ENCODE measurements at regions not wholly inside any gene's neighbourhood (a gene's known extent, or its start where the extent isn't known, plus 50 kb on each side); places are given as distances from the start of the nearest gene placed in this dataset.

DNA sequence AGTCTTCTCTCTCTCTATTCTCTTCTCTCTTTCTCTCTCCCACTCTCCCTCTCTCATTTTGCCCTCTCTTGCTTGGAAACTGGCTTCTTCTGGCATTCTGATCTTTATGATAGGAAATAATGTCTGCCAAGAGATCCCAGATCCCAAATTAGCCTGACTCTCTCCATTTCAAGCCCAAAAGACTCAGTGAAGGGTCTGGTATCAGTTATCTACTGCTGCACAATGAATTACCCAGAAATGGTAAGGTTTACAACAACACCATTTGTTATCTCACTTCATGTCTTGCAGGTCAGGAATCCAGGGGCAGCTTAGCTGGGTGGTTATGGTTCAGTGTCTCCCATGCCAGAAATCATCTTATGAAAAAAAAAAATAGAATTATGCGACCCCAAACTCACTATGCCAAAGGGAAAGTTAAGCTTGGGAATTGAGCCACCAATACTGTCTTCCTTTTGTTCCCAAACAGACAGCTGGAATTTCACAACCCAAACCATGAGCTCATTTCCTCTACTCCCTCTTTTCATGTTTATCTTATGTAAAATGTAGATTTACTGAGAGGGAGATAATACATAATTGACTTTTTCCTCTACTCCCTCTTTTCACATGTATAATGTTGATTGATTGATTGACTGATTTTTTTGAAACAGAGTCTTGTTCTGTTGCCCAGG lies 67.8 kb upstream of the FICD start:
- DNase-seq (ENCODE audit: insufficient read length, low spot score) (no peak), FAIRE-seq (no peak)
- TF ChIP-seq POLR2AphosphoS5 (IDR thresholded peaks at IDR 0.05; ENCODE audit: low read depth, low read length): no peak
- no peak for TF ChIP-seq POLR2A (IDR thresholded peaks at IDR 0.05; ENCODE audit: low read depth, low read length)
- TF ChIP-seq SPI1 (IDR thresholded peaks at IDR 0.05; ENCODE audit: low read depth, low read length): no peak
- no peak for TF ChIP-seq POU2F2 (IDR thresholded peaks at IDR 0.05; ENCODE audit: low read depth, low read length)
- TF ChIP-seq TAF1 (IDR thresholded peaks at IDR 0.05; ENCODE audit: low read depth, low read length): no peak

DNA sequence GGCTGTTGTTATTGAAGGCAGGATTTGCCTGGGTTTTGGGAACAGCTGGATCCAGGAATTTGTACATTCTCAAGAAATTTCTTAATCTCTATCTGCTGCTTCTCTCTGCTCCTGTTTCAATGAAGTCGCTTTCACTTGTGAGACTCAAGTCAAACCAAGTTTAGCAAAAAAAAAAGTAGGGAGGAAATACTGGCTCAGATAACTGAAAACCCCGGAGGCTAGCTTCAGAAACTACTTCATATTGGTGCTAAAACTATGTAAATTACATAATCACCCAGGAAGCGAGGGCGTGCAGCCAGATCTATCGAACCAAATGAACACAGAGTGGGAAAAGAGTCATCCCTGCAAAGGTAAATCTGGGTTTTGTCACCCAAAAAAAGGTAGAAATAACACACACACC lies 68.3 kb upstream of the FICD start:
- FAIRE-seq (no peak), DNase-seq (ENCODE audit: insufficient read length, low spot score) (no peak)
- no peak for TF ChIP-seq SPI1 (IDR thresholded peaks at IDR 0.05; ENCODE audit: low read depth, low read length)
- no peak for TF ChIP-seq POLR2AphosphoS5 (IDR thresholded peaks at IDR 0.05; ENCODE audit: low read depth, low read length)
- TF ChIP-seq TAF1 (IDR thresholded peaks at IDR 0.05; ENCODE audit: low read depth, low read length): no peak
- no peak for TF ChIP-seq POU2F2 (IDR thresholded peaks at IDR 0.05; ENCODE audit: low read depth, low read length)
- no peak for TF ChIP-seq POLR2A (IDR thresholded peaks at IDR 0.05; ENCODE audit: low read depth, low read length)
- no peak for TF ChIP-seq PAX5 (IDR thresholded peaks at IDR 0.05; ENCODE audit: insufficient read depth, low read length, severe bottlenecking)

DNA sequence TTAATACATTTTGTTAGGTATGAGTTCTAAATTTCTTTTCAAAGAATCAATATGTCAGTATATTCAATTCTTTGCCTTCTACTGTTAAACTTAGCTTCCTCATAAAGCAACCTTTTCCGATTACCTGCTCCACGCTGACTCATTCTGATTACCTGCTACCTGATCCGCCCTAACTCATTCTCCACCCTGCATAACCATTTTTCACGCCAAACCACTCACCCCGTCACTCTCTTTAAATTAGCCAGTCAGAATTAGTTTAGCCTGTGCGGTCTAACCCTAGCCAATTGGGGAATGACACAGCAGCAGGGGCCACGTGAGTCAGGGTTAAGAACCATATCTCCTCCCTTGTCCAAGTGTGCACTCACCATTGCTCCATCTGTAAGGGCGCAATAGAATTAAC lies 72.2 kb upstream of the FICD start:
- FAIRE-seq: no peak
- no peak for DNase-seq (ENCODE audit: insufficient read length, low spot score)
- no peak for TF ChIP-seq SPI1 (IDR thresholded peaks at IDR 0.05; ENCODE audit: low read depth, low read length)
- no peak for TF ChIP-seq TAF1 (IDR thresholded peaks at IDR 0.05; ENCODE audit: low read depth, low read length)
- no peak for TF ChIP-seq POLR2A (IDR thresholded peaks at IDR 0.05; ENCODE audit: low read depth, low read length)
- no peak for TF ChIP-seq PAX5 (IDR thresholded peaks at IDR 0.05; ENCODE audit: insufficient read depth, low read length, severe bottlenecking)
- no peak for TF ChIP-seq POLR2AphosphoS5 (IDR thresholded peaks at IDR 0.05; ENCODE audit: low read depth, low read length)
- no peak for TF ChIP-seq POU2F2 (IDR thresholded peaks at IDR 0.05; ENCODE audit: low read depth, low read length)

DNA sequence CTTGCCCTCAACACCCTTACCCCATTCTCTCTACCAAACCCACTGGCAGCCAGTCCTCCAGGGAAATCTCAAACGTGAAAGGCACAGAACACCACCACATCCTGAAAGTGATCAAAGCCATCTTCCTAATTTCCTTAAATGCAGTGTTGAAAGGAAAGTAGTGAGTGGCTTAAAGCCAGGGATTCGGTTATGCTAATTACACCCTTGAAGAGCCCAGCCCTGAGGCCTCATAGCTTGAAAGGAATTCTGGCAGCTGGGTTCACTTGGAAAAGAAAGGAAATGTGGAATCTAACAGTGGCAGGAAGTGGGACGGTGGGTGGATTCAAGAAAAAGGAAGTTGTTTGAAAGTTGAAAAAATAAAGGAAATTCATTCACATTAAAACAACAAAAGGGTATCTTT lies 73.0 kb upstream of the FICD start:
- no peak for DNase-seq (ENCODE audit: insufficient read length, low spot score)
- FAIRE-seq: no peak
- no peak for TF ChIP-seq TAF1 (IDR thresholded peaks at IDR 0.05; ENCODE audit: low read depth, low read length)
- TF ChIP-seq POU2F2 (IDR thresholded peaks at IDR 0.05; ENCODE audit: low read depth, low read length): no peak
- TF ChIP-seq POLR2A (IDR thresholded peaks at IDR 0.05; ENCODE audit: low read depth, low read length): no peak
- no peak for TF ChIP-seq POLR2AphosphoS5 (IDR thresholded peaks at IDR 0.05; ENCODE audit: low read depth, low read length)
- no peak for TF ChIP-seq PAX5 (IDR thresholded peaks at IDR 0.05; ENCODE audit: insufficient read depth, low read length, severe bottlenecking)
- no peak for TF ChIP-seq SPI1 (IDR thresholded peaks at IDR 0.05; ENCODE audit: low read depth, low read length)

DNA sequence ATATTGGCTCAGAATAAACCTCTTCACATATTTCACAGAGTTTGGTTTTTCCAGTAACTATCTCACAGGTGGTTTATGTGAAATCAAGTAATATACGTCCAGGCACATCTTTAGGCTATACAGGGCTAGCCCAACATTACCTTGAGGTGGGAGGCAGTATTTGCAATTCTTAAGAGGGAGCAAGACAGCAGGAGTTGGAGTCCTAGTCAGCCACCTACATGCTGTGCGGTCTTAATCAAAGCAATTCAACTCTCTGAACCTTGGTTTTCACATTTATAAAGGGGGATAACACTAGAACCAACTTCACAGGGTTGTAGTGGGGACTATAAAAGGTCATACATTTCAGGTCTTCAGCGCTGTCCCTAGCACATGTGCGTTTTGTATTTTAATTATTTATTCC lies 73.5 kb upstream of the FICD start:
- no peak for FAIRE-seq
- TF ChIP-seq POLR2AphosphoS5 (IDR thresholded peaks at IDR 0.05; ENCODE audit: low read depth, low read length): no peak
- no peak for TF ChIP-seq SPI1 (IDR thresholded peaks at IDR 0.05; ENCODE audit: low read depth, low read length)
- no peak for TF ChIP-seq TAF1 (IDR thresholded peaks at IDR 0.05; ENCODE audit: low read depth, low read length)
- TF ChIP-seq POLR2A (IDR thresholded peaks at IDR 0.05; ENCODE audit: low read depth, low read length): no peak
- no peak for TF ChIP-seq PAX5 (IDR thresholded peaks at IDR 0.05; ENCODE audit: insufficient read depth, low read length, severe bottlenecking)
- no peak for TF ChIP-seq POU2F2 (IDR thresholded peaks at IDR 0.05; ENCODE audit: low read depth, low read length)
- DNase-seq (ENCODE audit: insufficient read length, low spot score): no peak

DNA sequence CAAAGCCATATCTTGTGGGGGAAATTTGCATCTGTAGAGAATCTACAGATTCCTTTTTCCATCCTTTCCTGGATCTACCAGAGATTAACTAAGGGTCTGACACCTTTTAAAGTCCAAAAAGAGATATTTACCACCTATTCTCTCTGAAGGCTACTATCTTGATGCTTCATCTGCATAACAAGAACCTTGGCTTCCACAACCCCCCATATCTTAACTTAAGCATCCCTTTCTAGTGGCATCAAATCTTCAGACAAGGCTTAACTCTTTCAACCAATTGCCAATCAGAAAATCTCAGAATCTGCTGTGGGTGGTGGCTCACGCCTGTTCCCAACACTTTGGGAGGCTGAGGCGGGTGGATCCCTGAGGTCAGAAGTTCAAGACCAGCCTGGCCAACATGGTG lies 74.3 kb upstream of the FICD start:
- DNase-seq (ENCODE audit: insufficient read length, low spot score): no peak
- no peak for FAIRE-seq

DNA sequence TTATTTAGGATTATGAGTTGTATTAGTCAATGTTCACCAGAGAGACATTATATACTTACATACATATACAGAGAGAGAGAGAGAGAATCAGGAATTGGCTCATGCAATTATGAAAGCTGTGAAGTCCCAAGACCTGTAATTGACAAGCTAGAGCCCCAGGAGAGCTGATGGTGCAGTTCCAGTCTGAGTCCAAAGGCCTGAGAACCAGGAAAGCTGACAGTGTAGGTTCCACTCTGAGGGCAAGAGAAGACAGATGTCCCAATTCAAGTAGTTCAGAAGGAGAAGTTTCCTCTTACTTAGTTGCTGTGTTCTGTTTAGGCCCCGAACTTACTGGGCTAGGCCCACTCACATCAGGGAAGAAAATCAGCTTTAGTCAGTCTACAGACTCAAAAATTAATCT lies 76.4 kb upstream of the FICD start:
- FAIRE-seq: no peak
- DNase-seq (ENCODE audit: insufficient read length, low spot score): no peak
- TF ChIP-seq POU2F2 (IDR thresholded peaks at IDR 0.05; ENCODE audit: low read depth, low read length): no peak
- no peak for TF ChIP-seq PAX5 (IDR thresholded peaks at IDR 0.05; ENCODE audit: insufficient read depth, low read length, severe bottlenecking)
- TF ChIP-seq TAF1 (IDR thresholded peaks at IDR 0.05; ENCODE audit: low read depth, low read length): no peak
- no peak for TF ChIP-seq POLR2AphosphoS5 (IDR thresholded peaks at IDR 0.05; ENCODE audit: low read depth, low read length)
- TF ChIP-seq SPI1 (IDR thresholded peaks at IDR 0.05; ENCODE audit: low read depth, low read length): no peak
- no peak for TF ChIP-seq POLR2A (IDR thresholded peaks at IDR 0.05; ENCODE audit: low read depth, low read length)

More for the DNA sequence above, 74.3 kb upstream of the FICD start:
- TF ChIP-seq SPI1 (IDR thresholded peaks at IDR 0.05; ENCODE audit: low read depth, low read length): no peak
- no peak for TF ChIP-seq POU2F2 (IDR thresholded peaks at IDR 0.05; ENCODE audit: low read depth, low read length)
- no peak for TF ChIP-seq POLR2AphosphoS5 (IDR thresholded peaks at IDR 0.05; ENCODE audit: low read depth, low read length)
- no peak for TF ChIP-seq TAF1 (IDR thresholded peaks at IDR 0.05; ENCODE audit: low read depth, low read length)
- TF ChIP-seq PAX5 (IDR thresholded peaks at IDR 0.05; ENCODE audit: insufficient read depth, low read length, severe bottlenecking): no peak
- no peak for TF ChIP-seq POLR2A (IDR thresholded peaks at IDR 0.05; ENCODE audit: low read depth, low read length)

DNA sequence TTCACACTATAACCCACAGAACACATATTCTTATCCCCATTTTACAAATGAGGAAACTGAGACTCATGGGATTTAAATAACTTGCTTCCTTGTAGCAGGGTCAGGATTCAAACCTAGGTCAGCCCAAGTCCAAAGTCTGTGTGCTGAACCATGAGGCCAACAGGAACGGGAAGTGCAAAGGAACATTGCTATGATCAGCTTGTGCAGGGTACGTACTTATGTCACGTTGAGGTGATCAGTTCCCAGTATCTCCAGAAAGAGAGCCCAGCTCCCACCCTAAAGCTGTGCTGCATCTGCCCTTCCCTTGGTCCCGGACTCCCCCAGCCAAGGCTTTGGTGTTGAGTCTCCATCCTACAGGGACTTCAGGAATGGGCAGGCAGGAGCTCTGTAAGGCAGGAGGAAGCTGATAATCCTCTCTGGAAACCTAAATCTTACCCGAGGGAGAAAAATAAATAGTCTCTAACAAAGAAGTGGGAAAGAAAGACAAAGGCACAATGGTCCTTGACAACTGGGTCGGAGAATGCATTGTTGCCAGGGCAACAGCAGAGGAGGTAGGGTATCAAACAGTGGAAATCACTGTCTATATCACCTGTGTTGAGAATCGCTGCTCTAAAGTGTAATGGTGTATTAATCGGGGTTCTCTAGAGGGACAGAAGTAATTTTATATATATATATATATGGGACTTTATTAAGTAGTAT lies 82.5 kb upstream of the FICD start:
- FAIRE-seq: no peak
- no peak for DNase-seq (ENCODE audit: insufficient read length, low spot score)

DNA sequence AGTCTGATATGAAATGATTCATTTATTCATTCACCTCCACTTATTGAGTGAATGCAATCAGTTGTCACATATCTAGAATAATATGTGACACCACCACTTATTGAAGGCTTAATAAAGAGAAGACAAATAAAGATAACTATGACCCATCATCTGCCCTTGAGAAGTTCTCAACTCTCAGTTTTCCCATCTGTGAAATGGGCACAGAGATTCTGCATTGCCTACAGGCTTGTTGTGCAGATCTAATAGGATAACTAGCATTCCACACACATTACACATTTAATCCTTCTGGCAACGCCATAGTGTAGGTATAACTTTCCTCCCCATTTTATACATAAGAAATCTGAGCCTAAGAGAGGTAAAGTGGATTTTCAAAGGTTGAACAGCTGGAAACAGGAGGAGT lies 84.2 kb upstream of the FICD start:
- TF ChIP-seq SPI1 (IDR thresholded peaks at IDR 0.05; ENCODE audit: low read depth, low read length) (no peak), POLR2AphosphoS5 (IDR thresholded peaks at IDR 0.05; ENCODE audit: low read depth, low read length) (no peak), POLR2A (IDR thresholded peaks at IDR 0.05; ENCODE audit: low read depth, low read length) (no peak), PAX5 (IDR thresholded peaks at IDR 0.05; ENCODE audit: insufficient read depth, low read length, severe bottlenecking) (no peak), POU2F2 (IDR thresholded peaks at IDR 0.05; ENCODE audit: low read depth, low read length) (no peak), TAF1 (IDR thresholded peaks at IDR 0.05; ENCODE audit: low read depth, low read length) (no peak)
- DNase-seq (ENCODE audit: insufficient read length, low spot score) (no peak), FAIRE-seq (no peak)

More for the DNA sequence above, 82.5 kb upstream of the FICD start:
- TF ChIP-seq POLR2A (IDR thresholded peaks at IDR 0.05; ENCODE audit: low read depth, low read length) (no peak), TAF1 (IDR thresholded peaks at IDR 0.05; ENCODE audit: low read depth, low read length) (no peak), POU2F2 (IDR thresholded peaks at IDR 0.05; ENCODE audit: low read depth, low read length) (no peak)
